OCI-LY3 (cell line): ENCODE measurements at regions not wholly inside any gene's neighbourhood (a gene's known extent, or its start where the extent isn't known, plus 50 kb on each side); places are given as distances from the start of the nearest gene placed in this dataset.
"Not testable (repeated sequence)": the region's sequence is repeated elsewhere in the genome, so short reads cannot be mapped to it uniquely, and the experiment has no call there.

ENCODE experiments used
- EZH2phosphoT487 ChIP-seq: fragments of 200-600 bp; shearing (Covaris generic); IDR thresholded peaks from 2 replicates; pipeline ENCODE4 v1.6.1; 2018; ENCODE audit warnings: antibody characterized with exemption, mixed run types, low read depth
- TF ChIP-seq, protein P1 (sequence below): fragments of 200-600, 300-600 bp; sonication (generic); IDR thresholded peaks from 2 replicates; pipeline ENCODE4 v1.5.1; 2014; ENCODE audit warnings: antibody characterized with exemption, low read length, low read depth

DNA sequence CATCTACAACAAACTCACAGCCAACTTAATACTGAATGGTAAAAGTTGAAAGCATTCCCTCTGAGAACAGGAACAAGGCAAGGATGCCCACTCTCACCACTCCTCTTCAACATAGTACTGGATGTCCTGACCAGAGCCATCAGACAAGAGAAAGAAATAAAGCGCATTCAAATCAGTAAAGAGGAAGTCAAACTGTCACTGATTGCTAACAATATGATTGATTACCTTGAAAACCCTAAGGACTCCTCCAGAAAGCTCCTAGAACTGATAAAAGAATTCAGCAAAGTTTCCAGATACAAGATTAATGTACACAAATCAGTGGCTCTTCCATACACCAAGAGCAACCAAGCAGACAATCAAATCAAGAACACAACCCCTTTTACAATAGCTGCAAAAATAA is 153.4 kb downstream of the LTN1 start:
- TF ChIP-seq, protein P1, sequence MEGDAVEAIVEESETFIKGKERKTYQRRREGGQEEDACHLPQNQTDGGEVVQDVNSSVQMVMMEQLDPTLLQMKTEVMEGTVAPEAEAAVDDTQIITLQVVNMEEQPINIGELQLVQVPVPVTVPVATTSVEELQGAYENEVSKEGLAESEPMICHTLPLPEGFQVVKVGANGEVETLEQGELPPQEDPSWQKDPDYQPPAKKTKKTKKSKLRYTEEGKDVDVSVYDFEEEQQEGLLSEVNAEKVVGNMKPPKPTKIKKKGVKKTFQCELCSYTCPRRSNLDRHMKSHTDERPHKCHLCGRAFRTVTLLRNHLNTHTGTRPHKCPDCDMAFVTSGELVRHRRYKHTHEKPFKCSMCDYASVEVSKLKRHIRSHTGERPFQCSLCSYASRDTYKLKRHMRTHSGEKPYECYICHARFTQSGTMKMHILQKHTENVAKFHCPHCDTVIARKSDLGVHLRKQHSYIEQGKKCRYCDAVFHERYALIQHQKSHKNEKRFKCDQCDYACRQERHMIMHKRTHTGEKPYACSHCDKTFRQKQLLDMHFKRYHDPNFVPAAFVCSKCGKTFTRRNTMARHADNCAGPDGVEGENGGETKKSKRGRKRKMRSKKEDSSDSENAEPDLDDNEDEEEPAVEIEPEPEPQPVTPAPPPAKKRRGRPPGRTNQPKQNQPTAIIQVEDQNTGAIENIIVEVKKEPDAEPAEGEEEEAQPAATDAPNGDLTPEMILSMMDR, result not testable (repeated sequence)
- TF ChIP-seq EZH2phosphoT487, result not testable (repeated sequence)
